ENCODE measurements at regions not wholly inside any gene's neighbourhood (a gene's known extent, or its start where the extent isn't known, plus 50 kb on each side); places are given as distances from the start of the nearest gene placed in this dataset.

- no peak for DNase-seq (ENCODE audit: low read depth)
- H3K4me3 ChIP-seq (ENCODE audit: control insufficient read depth, low read depth, low read length): no peak overlapping the region
- no peak for TF ChIP-seq CTCF (conservative IDR thresholded peaks at IDR 0.05; ENCODE audit: control insufficient read depth, insufficient read depth, low read depth, low read length)
These were observed 324.8 kb downstream of the COL11A1 start for GRCh38 chr1:102783487-102783886.

- TF ChIP-seq CTCF (conservative IDR thresholded peaks at IDR 0.05; ENCODE audit: control insufficient read depth, insufficient read depth, low read depth, low read length): no peak
- H3K4me3 ChIP-seq (ENCODE audit: control insufficient read depth, low read depth, low read length): no peak overlapping the region
- no peak for DNase-seq (ENCODE audit: low read depth)
These were observed 326.2 kb downstream of the COL11A1 start for GRCh38 chr1:102782144-102782543.

- DNase-seq (ENCODE audit: low read depth): no peak
- TF ChIP-seq CTCF (conservative IDR thresholded peaks at IDR 0.05; ENCODE audit: control insufficient read depth, insufficient read depth, low read depth, low read length): no peak
- no peak overlapping the region for H3K4me3 ChIP-seq (ENCODE audit: control insufficient read depth, low read depth, low read length)
These were observed 332.3 kb downstream of the COL11A1 start for GRCh38 chr1:102776071-102776470.

GRCh38 chr1:102772831-102773230, 335.5 kb downstream of the COL11A1 start:
- no peak overlapping the region for H3K4me3 ChIP-seq (ENCODE audit: control insufficient read depth, low read depth, low read length)
- TF ChIP-seq CTCF (conservative IDR thresholded peaks at IDR 0.05; ENCODE audit: control insufficient read depth, insufficient read depth, low read depth, low read length): no peak
- DNase-seq (ENCODE audit: low read depth): no peak

- DNase-seq (ENCODE audit: low read depth): no peak
- TF ChIP-seq CTCF (conservative IDR thresholded peaks at IDR 0.05; ENCODE audit: control insufficient read depth, insufficient read depth, low read depth, low read length): no peak
- no peak overlapping the region for H3K4me3 ChIP-seq (ENCODE audit: control insufficient read depth, low read depth, low read length)
These were observed 349.9 kb downstream of the COL11A1 start for GRCh38 chr1:102758418-102758817.

GRCh38 chr1:102757363-102757762, 351.0 kb downstream of the COL11A1 start:
- DNase-seq (ENCODE audit: low read depth): no peak
- TF ChIP-seq CTCF (conservative IDR thresholded peaks at IDR 0.05; ENCODE audit: control insufficient read depth, insufficient read depth, low read depth, low read length): no peak
- no peak overlapping the region for H3K4me3 ChIP-seq (ENCODE audit: control insufficient read depth, low read depth, low read length)

- DNase-seq (ENCODE audit: low read depth): no peak
- no peak overlapping the region for H3K4me3 ChIP-seq (ENCODE audit: control insufficient read depth, low read depth, low read length)
- no peak for TF ChIP-seq CTCF (conservative IDR thresholded peaks at IDR 0.05; ENCODE audit: control insufficient read depth, insufficient read depth, low read depth, low read length)
These were observed 357.2 kb downstream of the COL11A1 start for GRCh38 chr1:102751111-102751510.
